HG03097 (cell line): ENCODE measurements at regions not wholly inside any gene's neighbourhood (a gene's known extent, or its start where the extent isn't known, plus 50 kb on each side); places are given as distances from the start of the nearest gene placed in this dataset.

ENCODE experiments used
- ATAC-seq: cut with Tn5 transposase; IDR thresholded peaks from one replicate; pipeline ENCODE4 v1.9.1; 2021; ENCODE audit not compliant: unreplicated experiment, low FRiP score

DNA sequence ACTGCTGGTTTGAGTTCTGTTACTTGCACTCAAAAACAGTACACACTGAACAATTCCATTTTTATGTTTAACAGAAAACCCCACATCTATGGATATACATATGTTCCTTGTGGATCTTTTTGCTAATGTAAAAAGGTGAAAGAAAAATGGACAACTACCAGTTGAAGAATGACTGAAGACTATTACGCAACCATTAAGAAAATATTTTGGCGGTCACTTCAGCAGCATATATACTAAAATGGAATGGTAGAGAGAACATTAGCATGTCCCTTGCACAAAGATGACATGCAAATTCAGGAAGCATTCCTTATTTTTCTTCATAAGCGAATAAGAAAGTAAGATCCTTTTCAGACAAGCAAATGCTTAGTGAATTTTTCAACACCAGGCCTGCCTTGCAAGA lies 84.6 kb upstream of the FMR1 start:
- ATAC-seq: no peak

- no peak for ATAC-seq
Measured at GRCh38 chrX:147828719-147829118, 83.0 kb upstream of the FMR1 start.

GRCh38 chrX:147832707-147833348 lies 78.9 kb upstream of the FMR1 start:
- no peak for ATAC-seq

GRCh38 chrX:147838465-147839131 lies 73.1 kb upstream of the FMR1 start:
- no peak for ATAC-seq

DNA sequence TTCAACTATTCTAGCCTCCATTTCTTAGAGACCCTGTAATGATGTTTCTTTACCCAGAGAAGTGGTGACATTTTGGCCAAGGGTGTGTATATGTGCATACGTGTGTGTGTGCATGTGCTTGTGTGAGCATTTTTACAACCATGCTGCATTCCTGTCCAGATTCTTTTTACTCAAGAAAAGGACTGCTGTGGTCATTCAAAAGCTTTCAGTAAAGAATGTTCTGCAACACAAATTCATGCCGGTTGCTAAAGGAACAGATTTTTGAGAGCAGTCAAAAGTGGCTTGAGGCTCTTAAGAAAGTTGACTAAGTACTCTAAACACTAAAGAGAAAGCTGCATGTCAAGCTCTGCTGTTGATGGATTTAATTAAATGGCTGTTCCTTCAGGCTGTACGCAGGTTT lies 65.0 kb upstream of the FMR1 start:
- ATAC-seq: no peak

DNA sequence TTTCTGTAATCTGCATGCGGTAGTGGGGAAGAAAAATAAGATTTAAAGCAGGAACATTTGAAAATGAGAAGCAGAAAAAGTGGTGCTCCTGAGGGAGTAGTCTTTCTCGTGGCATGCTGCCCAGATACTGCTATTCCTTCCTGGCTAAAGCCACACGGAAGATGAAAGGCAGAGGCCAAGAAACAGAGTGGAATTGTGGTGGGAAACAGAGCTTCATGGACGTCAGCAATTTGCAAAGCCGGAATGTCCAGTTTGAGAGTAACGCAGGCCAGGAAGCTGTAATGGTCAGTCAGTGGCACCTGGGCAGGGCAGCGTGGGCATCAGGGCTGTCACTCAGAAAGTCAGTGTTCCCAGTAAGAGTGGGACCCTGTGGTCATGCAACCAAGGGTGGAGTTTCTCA lies 63.7 kb upstream of the FMR1 start:
- no peak for ATAC-seq

DNA sequence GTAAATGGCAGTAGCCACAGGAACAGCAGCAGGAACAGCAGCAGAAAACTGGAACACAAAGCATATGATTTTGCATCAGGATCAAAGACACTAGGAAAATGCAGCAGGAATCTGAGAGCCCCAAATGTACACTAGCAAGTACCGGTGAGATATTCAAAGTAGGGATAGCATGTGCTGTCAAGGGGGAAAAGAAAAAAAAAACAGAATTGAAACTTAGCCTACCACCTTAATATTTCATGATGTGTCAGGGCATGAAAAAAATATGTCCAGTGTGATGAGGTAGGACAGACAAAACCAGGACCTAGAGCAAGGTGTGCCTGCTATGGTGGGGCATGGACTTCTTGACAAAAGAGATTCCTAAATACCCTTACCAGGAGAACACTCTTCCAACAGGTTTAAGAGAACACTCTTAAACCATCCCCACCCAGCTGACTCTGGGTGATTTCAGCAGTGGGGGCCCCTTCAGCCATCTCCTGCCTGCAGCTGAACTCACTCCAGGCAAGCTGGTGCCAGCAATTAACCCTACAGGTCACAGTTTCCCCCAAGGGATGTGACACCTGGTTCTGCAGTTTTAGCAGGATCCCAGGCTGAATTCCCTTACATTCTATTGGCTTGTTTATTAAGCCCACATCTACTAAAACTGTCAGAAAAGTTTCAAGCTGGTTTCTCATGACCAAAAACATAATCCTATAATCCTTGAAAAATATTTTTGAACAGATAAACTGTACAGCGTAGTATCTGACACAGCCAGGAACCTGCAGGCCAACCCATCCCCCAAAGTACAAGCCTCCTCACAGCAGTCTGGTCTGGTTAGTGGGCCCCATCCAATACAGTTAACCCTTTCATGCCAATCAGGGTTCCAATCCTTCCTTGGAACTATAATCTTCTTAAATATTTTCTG lies 62.9 kb upstream of the FMR1 start:
- no peak for ATAC-seq

DNA sequence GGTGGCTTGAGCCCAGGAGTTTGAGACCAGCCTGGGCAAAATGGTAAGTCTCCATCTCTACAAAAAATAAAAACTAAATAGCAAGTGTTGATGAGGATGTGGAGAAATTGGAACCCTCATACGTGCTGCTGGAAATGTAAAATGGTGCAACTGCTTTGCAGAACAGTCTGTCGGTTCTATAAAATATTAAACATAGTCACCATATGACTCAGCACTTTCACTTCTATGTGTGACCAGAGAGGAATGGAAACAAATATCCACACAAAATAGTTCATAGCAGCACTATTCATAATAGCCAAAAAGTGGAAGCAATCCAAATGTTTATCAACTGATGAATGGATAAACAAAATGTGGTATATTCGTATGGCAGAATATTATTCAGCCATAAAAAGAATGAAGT lies 60.8 kb upstream of the FMR1 start:
- ATAC-seq: peak; percentile 59

GRCh38 chrX:147853701-147854100 lies 58.0 kb upstream of the FMR1 start:
- ATAC-seq: no peak

DNA sequence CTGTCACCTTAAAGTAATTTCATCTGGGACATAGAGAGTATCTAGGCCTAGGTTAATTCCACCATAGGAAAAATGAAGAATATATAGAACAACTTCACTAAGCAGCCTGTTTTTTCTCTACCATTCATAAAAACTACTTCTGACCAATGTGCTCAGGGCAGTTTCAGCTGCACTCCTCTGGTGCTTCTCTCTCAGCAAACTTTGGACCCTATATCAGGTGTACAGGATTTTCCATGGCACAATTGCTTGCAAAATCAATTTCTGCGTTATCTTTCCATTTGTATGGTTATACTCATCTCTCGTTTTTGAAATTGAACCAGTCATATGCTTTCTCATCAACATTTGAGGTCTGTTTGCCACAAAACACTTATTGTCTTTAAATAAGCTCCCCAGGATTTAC lies 52.1 kb upstream of the FMR1 start:
- ATAC-seq: no peak
